ENCODE measurements at regions not wholly inside any gene's neighbourhood (a gene's known extent, or its start where the extent isn't known, plus 50 kb on each side); places are given as distances from the start of the nearest gene placed in this dataset.

DNA sequence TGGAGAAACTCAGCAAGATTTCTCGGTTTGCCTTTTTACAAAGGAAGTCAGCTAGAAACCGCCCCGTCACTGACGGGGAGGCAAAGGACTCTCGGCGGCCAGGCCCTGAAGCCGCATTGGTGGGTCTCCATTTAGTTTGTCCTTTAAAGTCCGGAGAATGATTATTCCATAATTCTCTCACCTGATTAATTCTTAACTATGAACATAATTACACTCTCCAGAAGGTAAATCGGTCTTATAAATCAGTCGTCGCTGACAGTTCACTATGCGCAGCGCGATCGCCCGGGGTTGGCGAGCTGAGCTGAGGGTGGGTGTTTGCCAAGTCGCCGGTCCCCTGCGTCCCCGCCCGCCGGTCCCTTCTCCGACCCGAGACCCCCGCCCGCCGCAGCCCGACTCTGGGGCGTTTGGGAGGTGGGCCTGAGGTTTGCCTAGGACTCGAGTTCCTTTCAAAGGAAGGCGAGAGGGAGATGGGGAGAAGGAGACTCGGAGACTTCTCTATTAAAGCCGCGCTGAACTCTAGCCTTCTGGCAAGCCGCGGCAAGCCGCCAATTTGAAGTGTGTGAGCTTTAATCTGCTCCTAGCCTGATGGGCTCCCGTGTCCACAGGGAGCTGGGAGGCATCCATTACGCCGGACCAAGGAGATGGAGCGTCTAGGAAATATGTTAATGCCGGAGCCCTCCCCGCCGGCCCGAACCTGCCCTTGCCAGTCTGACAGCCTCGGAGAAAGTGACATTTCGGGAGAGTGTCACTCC is 392.9 kb downstream of the NOVA1 start:
- in situ Hi-C loops (cut with MboI; ENCODE audit: low sequenced_read_pairs) (no loop called here), intact Hi-C loops (cut with micrococcal nuclease) (no loop called here), dilution Hi-C loops (cut with HindIII; ENCODE audit: low sequenced_read_pairs, unreplicated experiment) (no loop called here)
- Histone ChIP-seq H3K36me3 (ENCODE audit: control insufficient read depth, insufficient read depth, low read length) (no peaks in the 10 kb centered on the region), H3K79me1 (ENCODE audit: low read depth in 1 of 2, low read length in 2 of 2) (no peaks in the 10 kb centered on the region), H3K27ac (ENCODE audit: insufficient read depth, low read length) (no peak overlapping the region), H2BK20ac (ENCODE audit: low read depth, low read length) (no peak overlapping the region), H3K9me3 (ENCODE audit: control insufficient read depth, insufficient read depth, low read length) (no peaks in the 10 kb centered on the region), H3K18ac (ENCODE audit: low read depth, low read length) (no peak overlapping the region), H3K14ac (replicated peaks; ENCODE audit: low read depth, low read length) (no peak overlapping the region), H3K23ac (ENCODE audit: low read depth, low read length) (no peak overlapping the region), H2AK9ac (replicated peaks; ENCODE audit: low read depth, low read length, poor library complexity) (no peak overlapping the region), H2AK5ac (ENCODE audit: low read depth, low read length) (no peak overlapping the region), H2BK5ac (ENCODE audit: low read depth, low read length, poor library complexity, severe bottlenecking) (no peak overlapping the region), H2AFZ (replicated peaks; ENCODE audit: low read length, poor library complexity) (no peak overlapping the region), H4K5ac (ENCODE audit: low read depth, low read length) (no peak overlapping the region), H3K4ac (ENCODE audit: low read depth, low read length) (no peak overlapping the region), H4K8ac (ENCODE audit: low read depth in 2 of 2, low read length in 2 of 2) (no peak overlapping the region), H3K9ac (ENCODE audit: low read depth, low read length) (no peak overlapping the region), H2BK15ac (ENCODE audit: low read depth, low read length) (no peak overlapping the region), H3K4me2 (ENCODE audit: low read depth, low read length) (no peak overlapping the region; the same call in 1 of the 2 replicates), H3K4me3 (ENCODE audit: insufficient read depth, low read depth, low read length) (no peak overlapping the region; the same call in 1 of the 2 replicates), H3K9me1 (ENCODE audit: insufficient read depth, low read length) (no peaks in the 10 kb centered on the region), H3K4me1 (ENCODE audit: control insufficient read depth, insufficient read depth, low read length) (no peaks in the 10 kb centered on the region), H4K91ac (ENCODE audit: insufficient read depth, low read depth, low read length) (no peak overlapping the region), H2BK120ac (ENCODE audit: low read depth, low read length) (no peak overlapping the region), H4K20me1 (ENCODE audit: insufficient read depth, low read length) (no peaks in the 10 kb centered on the region), H3K27me3 (ENCODE audit: control insufficient read depth, insufficient read depth, low read length) (no peaks in the 10 kb centered on the region), H3K56ac (ENCODE audit: extremely low read depth, insufficient read depth, low read length) (no peak overlapping the region)
- no TSS peak for BruUV-seq (replicated peaks)
- ATAC-seq (ENCODE audit: low read depth) (no peak), DNase-seq (no peak)
- POLR2A ChIA-PET (ENCODE audit: unreplicated experiment), result interaction anchor here (0.5 kb wide), 1 partner anchor 1754 kb away, joined by 3 read pairs; no protein-coding TSS in a partner anchor
- CTCF ChIA-PET, result no interaction called here
- WGBS, 2 experiments (ENCODE audit: extremely low coverage in 2 of 2, insufficient read length in 1 of 2), result no CpG with 5 or more reads among the region's 48 CpGs
- no peak for TF ChIP-seq MXI1 (IDR thresholded peaks at IDR 0.05; ENCODE audit: borderline replicate concordance, low read depth, low read length)
- TF ChIP-seq MAFK (IDR thresholded peaks at IDR 0.05; ENCODE audit: low read depth, low read length), result no peak
